PFSK-1 (cell line): ENCODE measurements at regions not wholly inside any gene's neighbourhood (a gene's known extent, or its start where the extent isn't known, plus 50 kb on each side); places are given as distances from the start of the nearest gene placed in this dataset.

Experiments used
- FOXP2 ChIP-seq: optimal IDR thresholded peaks from 2 replicates; pipeline ENCODE3; 2011; ENCODE audit warnings: borderline replicate concordance, control low read depth, inconsistent platforms; ENCODE audit not compliant: insufficient read depth; ENCODE audit errors: extremely low read length, extremely low read depth
- POLR2AphosphoS5 ChIP-seq: IDR thresholded peaks from 2 replicates; pipeline ENCODE4 v1.6.1; 2012; ENCODE audit warnings: low read depth, mild to moderate bottlenecking, control low read depth, low read length, moderate library complexity
- SIN3A ChIP-seq: IDR thresholded peaks from 2 replicates; pipeline ENCODE4 v1.6.1; 2012; ENCODE audit warnings: mild to moderate bottlenecking, low read length, moderate library complexity, borderline replicate concordance; ENCODE audit not compliant: insufficient read depth
- TAF1 ChIP-seq: IDR thresholded peaks from 2 replicates; pipeline ENCODE4 v1.6.1; 2012; ENCODE audit warnings: low read length, control low read depth, borderline replicate concordance; ENCODE audit not compliant: insufficient read depth
- TF ChIP-seq, protein P1 (sequence below), 2 experiments: IDR thresholded peaks; 2 replicates each; pipeline versions ENCODE4 v1.6.1 to v1.8.0; 2011 to 2012; ENCODE audit warnings: low read depth in 2 of 2, low read length in 2 of 2, control low read depth in 1 of 2, inconsistent platforms in 1 of 2, mild to moderate bottlenecking in 1 of 2, moderate library complexity in 1 of 2; ENCODE audit not compliant: insufficient read depth in 1 of 2

DNA sequence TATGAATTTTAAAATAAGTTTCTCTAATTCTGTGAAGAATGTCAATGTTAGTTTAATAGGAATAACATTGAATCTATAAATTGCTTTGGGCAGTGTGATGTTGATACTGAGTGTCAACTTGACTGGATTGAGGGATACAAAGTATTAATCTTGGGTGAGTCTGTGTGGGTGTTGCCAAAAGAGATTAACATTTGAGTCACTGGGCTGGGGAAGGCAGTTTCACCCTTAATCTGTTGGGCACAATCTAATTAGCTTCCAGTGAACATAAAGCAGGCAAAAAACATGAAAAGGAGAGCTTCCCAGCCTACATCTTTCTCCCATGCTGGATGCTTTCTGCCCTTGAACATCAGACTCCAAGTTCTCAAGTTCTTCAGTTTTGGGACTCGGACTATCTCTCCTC lies 832.0 kb upstream of the ARRDC3 start:
- no peak for TF ChIP-seq TAF1
- no peak for TF ChIP-seq SIN3A
- TF ChIP-seq, protein P1, sequence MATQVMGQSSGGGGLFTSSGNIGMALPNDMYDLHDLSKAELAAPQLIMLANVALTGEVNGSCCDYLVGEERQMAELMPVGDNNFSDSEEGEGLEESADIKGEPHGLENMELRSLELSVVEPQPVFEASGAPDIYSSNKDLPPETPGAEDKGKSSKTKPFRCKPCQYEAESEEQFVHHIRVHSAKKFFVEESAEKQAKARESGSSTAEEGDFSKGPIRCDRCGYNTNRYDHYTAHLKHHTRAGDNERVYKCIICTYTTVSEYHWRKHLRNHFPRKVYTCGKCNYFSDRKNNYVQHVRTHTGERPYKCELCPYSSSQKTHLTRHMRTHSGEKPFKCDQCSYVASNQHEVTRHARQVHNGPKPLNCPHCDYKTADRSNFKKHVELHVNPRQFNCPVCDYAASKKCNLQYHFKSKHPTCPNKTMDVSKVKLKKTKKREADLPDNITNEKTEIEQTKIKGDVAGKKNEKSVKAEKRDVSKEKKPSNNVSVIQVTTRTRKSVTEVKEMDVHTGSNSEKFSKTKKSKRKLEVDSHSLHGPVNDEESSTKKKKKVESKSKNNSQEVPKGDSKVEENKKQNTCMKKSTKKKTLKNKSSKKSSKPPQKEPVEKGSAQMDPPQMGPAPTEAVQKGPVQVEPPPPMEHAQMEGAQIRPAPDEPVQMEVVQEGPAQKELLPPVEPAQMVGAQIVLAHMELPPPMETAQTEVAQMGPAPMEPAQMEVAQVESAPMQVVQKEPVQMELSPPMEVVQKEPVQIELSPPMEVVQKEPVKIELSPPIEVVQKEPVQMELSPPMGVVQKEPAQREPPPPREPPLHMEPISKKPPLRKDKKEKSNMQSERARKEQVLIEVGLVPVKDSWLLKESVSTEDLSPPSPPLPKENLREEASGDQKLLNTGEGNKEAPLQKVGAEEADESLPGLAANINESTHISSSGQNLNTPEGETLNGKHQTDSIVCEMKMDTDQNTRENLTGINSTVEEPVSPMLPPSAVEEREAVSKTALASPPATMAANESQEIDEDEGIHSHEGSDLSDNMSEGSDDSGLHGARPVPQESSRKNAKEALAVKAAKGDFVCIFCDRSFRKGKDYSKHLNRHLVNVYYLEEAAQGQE (IDR thresholded peaks at IDR 0.05; ENCODE audit: insufficient read depth in 1 of 2, low read depth in 2 of 2, low read length in 2 of 2), result no peak
- TF ChIP-seq FOXP2, result no peak
- no peak for TF ChIP-seq POLR2AphosphoS5

DNA sequence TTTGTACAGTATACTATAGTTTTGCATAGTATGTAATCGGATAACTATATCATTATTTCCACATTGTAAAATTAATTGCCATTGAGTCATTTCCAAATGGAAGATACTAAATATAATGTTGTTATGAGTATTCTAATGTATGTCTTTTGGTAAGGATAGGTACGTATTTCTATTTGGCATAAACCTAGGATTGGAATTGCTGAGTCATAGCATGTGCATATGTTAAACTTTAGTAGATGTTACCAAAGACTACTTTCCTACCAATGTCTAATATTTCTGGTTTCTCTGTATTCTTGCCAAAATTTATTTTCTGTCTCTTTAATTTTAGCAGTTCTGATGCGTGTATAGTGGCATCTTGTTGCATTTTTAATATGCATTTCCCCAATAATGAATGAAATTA lies 825.1 kb upstream of the ARRDC3 start:
- no peak for TF ChIP-seq POLR2AphosphoS5
- no peak for TF ChIP-seq SIN3A
- TF ChIP-seq, protein P1 (IDR thresholded peaks at IDR 0.05; ENCODE audit: insufficient read depth in 1 of 2, low read depth in 2 of 2, low read length in 2 of 2), result no peak

DNA sequence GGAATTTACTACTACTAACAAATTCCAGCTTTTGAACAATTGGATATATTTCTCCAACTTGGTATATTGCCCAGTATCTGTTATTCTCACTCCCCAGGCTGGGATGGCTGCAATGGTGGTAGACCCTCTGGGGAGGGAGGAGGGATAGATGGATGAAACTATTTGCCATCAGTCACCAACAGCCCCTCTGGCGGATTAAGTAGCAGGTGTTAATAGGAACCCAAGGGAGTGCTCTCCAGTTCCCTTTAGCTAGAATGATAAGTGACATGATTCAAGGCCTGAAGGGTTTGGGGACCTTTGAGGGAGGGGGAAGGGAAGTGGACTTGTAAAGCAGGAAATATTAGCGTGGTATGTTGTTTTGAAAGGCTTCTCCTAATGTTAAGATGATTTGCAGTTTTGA lies 824.0 kb upstream of the ARRDC3 start:
- TF ChIP-seq TAF1, result no peak
- no peak for TF ChIP-seq SIN3A

DNA sequence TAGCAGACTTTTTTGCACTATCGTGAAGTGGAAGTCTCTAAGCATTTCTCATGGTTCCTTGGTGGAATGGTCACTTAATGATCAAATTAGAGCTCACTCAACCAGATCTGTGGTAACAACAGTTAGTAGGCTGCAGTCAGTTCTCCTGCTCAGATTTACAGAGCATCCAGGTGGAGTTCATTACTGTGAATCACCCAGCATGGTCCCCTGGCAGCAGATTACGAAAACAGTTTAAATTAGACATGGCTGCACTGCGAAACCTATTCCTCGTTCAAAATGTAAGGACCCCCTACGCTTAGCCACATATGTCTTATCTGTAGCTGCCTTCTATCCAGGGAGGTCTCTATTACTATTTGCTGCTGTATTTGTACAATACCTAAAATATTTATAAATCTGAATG lies 823.6 kb upstream of the ARRDC3 start:
- TF ChIP-seq FOXP2 (no peak), TAF1 (no peak), SIN3A (no peak), POLR2AphosphoS5 (no peak)
- TF ChIP-seq, protein P1 (IDR thresholded peaks at IDR 0.05; ENCODE audit: insufficient read depth in 1 of 2, low read depth in 2 of 2, low read length in 2 of 2), result no peak

DNA sequence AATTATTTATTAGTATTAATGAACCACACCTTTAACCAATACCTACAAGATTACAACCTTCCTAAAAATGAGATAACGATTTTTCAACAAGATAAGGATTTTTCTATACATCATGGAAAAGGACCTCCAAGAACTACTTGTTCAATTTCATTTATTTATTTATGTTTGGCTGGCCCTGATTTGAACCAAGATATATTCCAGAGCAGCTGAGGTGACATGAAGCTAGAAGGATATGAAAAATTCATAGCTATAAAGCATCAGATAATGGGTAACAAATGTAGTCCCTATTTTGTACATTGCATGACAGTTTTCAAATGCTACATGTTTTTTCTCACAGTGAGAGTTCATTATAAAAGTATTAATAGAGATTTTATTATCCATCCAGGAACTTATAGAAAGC lies 798.5 kb upstream of the ARRDC3 start:
- TF ChIP-seq TAF1 (no peak), SIN3A (no peak), FOXP2 (no peak), POLR2AphosphoS5 (no peak)
- TF ChIP-seq, protein P1 (IDR thresholded peaks at IDR 0.05; ENCODE audit: insufficient read depth in 1 of 2, low read depth in 2 of 2, low read length in 2 of 2), result no peak
